HCT116 (cell line): ENCODE measurements at regions not wholly inside any gene's neighbourhood (a gene's known extent, or its start where the extent isn't known, plus 50 kb on each side); places are given as distances from the start of the nearest gene placed in this dataset.
A peak's percentile ranks its signal among the peaks of the same experiment; 100 is the strongest.

Experiments used
- ATAC-seq: fragments of 200-7000 bp; cut with Tn5 transposase; 2 replicates; pipeline ENCODE4 v1.9.1; 2020; ENCODE audit warnings: mild to moderate bottlenecking, moderate library complexity
- BruUV-seq: library from RNA; stranded (reverse); fragments of 400-500 nt; replicated peaks from 2 replicates; lab custom pipeline; 2021; lab: Mats Ljungman, UMichigan
- CTCF ChIA-PET: fragments of 300-600 bp; sonication (Branson Sonifier 250); formaldehyde crosslinking; loops from one replicate; lab custom pipeline; 2021; ENCODE audit warnings: antibody characterized with exemption; lab: Charles Lee
- POLR2A ChIA-PET: fragments of 300-600, 350-600 bp; sonication (Branson Sonifier 250); formaldehyde crosslinking; loops from one replicate; lab custom pipeline; 2021; ENCODE audit warnings: antibody characterized with exemption; lab: Charles Lee
- RAD21 ChIA-PET, 2 experiments: fragments of 300-600 bp; sonication (Branson Sonifier 250); formaldehyde crosslinking; loops; one replicate each; lab custom pipeline; 2023; ENCODE audit warnings: low total read pairs in 2 of 2; ENCODE audit not compliant: uncharacterized antibody in 2 of 2, unreplicated experiment in 2 of 2, low non-redundant PET in 1 of 2; lab: Charles Lee
- DNase-seq: peaks from one replicate; pipeline ENCODE4 v3.0.0-alpha.2; 2010; ENCODE audit warnings: low read depth, low spot score
- H2AFZ ChIP-seq: fragments of 200-600 bp; shearing (Covaris generic), sonication (generic); 2 replicates; pipeline ENCODE4 v1.6.1; 2017; ENCODE audit warnings: low read depth, mixed run types, mixed read lengths, antibody characterized with exemption, low read length; ENCODE audit not compliant: poor library complexity, severe bottlenecking
- H3K27ac ChIP-seq: 2 replicates; pipeline ENCODE4 v1.5.1; 2012; ENCODE audit warnings: low read depth, low read length
- H3K27me3 ChIP-seq: fragments of 200-600 bp; sonication (generic); 2 replicates; pipeline ENCODE4 v1.6.1; 2016; ENCODE audit warnings: mixed run types, low read length, mixed read lengths; ENCODE audit not compliant: insufficient read depth
- H3K36me3 ChIP-seq, 2 experiments: fragments of 200-500 bp in 1 of 2; fragments of 200-600 bp in 1 of 2; sonication (Bioruptor generic) in 1 of 2; sonication (generic) in 1 of 2; 2 replicates each; pipeline versions ENCODE4 v1.5.1 to v1.6.1; 2014 to 2016; ENCODE audit warnings: low read length in 2 of 2, inconsistent platforms in 1 of 2, mixed read lengths in 1 of 2, mixed run types in 1 of 2; ENCODE audit not compliant: insufficient read depth in 2 of 2, control insufficient read depth in 1 of 2
- H3K4me1 ChIP-seq, 2 experiments: fragments of 200-600 bp in 1 of 2; sonication (generic) in 1 of 2; 2 replicates each; pipeline versions ENCODE4 v1.5.1 to v1.6.1; 2012 to 2017; ENCODE audit warnings: low read length in 2 of 2, inconsistent platforms in 1 of 2, mild to moderate bottlenecking in 1 of 2, mixed read lengths in 1 of 2, mixed run types in 1 of 2, moderate library complexity in 1 of 2; ENCODE audit not compliant: insufficient read depth in 2 of 2, control insufficient read depth in 1 of 2
- H3K4me2 ChIP-seq: fragments of 200-600 bp; sonication (generic); 2 replicates; pipeline ENCODE4 v1.6.1; 2017; ENCODE audit warnings: mixed run types, low read length, mixed read lengths
- H3K4me3 ChIP-seq, 2 experiments: fragments of 200-600 bp in 1 of 2; sonication (generic) in 1 of 2; replicated peaks in 1 of 2; 2 replicates each; pipeline ENCODE4 v1.5.1; 2011 to 2016; ENCODE audit warnings: low read length in 2 of 2, control low read depth in 1 of 2, low read depth in 1 of 2, mild to moderate bottlenecking in 1 of 2, mixed read lengths in 1 of 2, mixed run types in 1 of 2
- H3K79me2 ChIP-seq: fragments of 200-600 bp; sonication (generic); 2 replicates; pipeline ENCODE4 v1.6.1; 2017; ENCODE audit warnings: mild to moderate bottlenecking, mixed run types, low read length, moderate library complexity, mixed read lengths; ENCODE audit not compliant: insufficient read depth
- H3K9ac ChIP-seq: fragments of 200-600 bp; sonication (generic); 2 replicates; pipeline ENCODE4 v1.6.1; 2016; ENCODE audit warnings: low read length, mixed read lengths
- H3K9me2 ChIP-seq: fragments of 200-600 bp; sonication (generic), shearing (Covaris generic); 2 replicates; pipeline ENCODE4 v1.6.1; 2017; ENCODE audit warnings: mixed run types, mild to moderate bottlenecking, moderate library complexity; ENCODE audit not compliant: insufficient read depth
- H3K9me3 ChIP-seq, 2 experiments: fragments of 200-500 bp in 1 of 2; fragments of 200-600 bp in 1 of 2; sonication (Bioruptor generic) in 1 of 2; sonication (generic) in 1 of 2; 2 replicates each; pipeline ENCODE4 v1.6.1; 2014 to 2017; ENCODE audit warnings: low read length in 2 of 2, mixed read lengths in 2 of 2, inconsistent platforms in 1 of 2, low read depth in 1 of 2, mild to moderate bottlenecking in 1 of 2, mixed run types in 1 of 2, moderate library complexity in 1 of 2; ENCODE audit not compliant: control insufficient read depth in 1 of 2, insufficient read depth in 1 of 2
- H4K20me1 ChIP-seq: fragments of 200-600 bp; sonication (generic), shearing (Covaris generic); 2 replicates; pipeline ENCODE4 v1.6.1; 2017; ENCODE audit warnings: mixed run types, mild to moderate bottlenecking, moderate library complexity; ENCODE audit not compliant: insufficient read depth
- CBX3 ChIP-seq: IDR thresholded peaks from 2 replicates; pipeline ENCODE4 v1.6.1; 2012; ENCODE audit warnings: low read depth
- CEBPB ChIP-seq: IDR thresholded peaks from 2 replicates; pipeline ENCODE4 v1.6.1; 2012; ENCODE audit warnings: low read depth
- ELF1 ChIP-seq: IDR thresholded peaks from 2 replicates; pipeline ENCODE4 v1.6.1; 2012; ENCODE audit warnings: low read depth, borderline replicate concordance
- EZH2phosphoT487 ChIP-seq: fragments of 200-600 bp; IDR thresholded peaks from 2 replicates; pipeline ENCODE4 v1.6.1; 2018; ENCODE audit warnings: antibody characterized with exemption, borderline replicate concordance
- FOSL1 ChIP-seq: IDR thresholded peaks from 2 replicates; pipeline ENCODE4 v1.6.1; 2012; ENCODE audit warnings: low read depth
- JUND ChIP-seq: IDR thresholded peaks from 2 replicates; pipeline ENCODE4 v1.6.1; 2012
- POLR2AphosphoS5 ChIP-seq: IDR thresholded peaks from 2 replicates; pipeline ENCODE4 v1.6.1; 2011; ENCODE audit warnings: mild to moderate bottlenecking, low read depth, low read length, moderate library complexity
- RAD21 ChIP-seq: IDR thresholded peaks from 2 replicates; pipeline ENCODE4 v1.6.1; 2012; ENCODE audit warnings: low read depth, mild to moderate bottlenecking
- SIN3A ChIP-seq: IDR thresholded peaks from 2 replicates; pipeline ENCODE4 v1.6.1; 2012; ENCODE audit warnings: low read depth
- SRF ChIP-seq: IDR thresholded peaks from 2 replicates; pipeline ENCODE4 v1.6.1; 2012; ENCODE audit warnings: low read depth
- TCF7L2 ChIP-seq: IDR thresholded peaks from 2 replicates; pipeline ENCODE4 v1.7.0; 2011; ENCODE audit warnings: borderline replicate concordance, inconsistent platforms; ENCODE audit not compliant: insufficient read depth, insufficient read length; ENCODE audit errors: extremely low read depth
- YY1 ChIP-seq: IDR thresholded peaks from 2 replicates; pipeline ENCODE4 v1.6.1; 2011; ENCODE audit warnings: low read length, low read depth, moderate library complexity, mild to moderate bottlenecking; ENCODE audit not compliant: insufficient replicate concordance; ENCODE audit errors: extremely low read depth
- intact Hi-C: fragments of 100-400 bp; cut with micrococcal nuclease; formaldehyde crosslinking; loops from 2 replicates; pipeline ENCODE4 v1.10.0; 2022
- TF ChIP-seq, protein P1 (sequence below): IDR thresholded peaks from 2 replicates; pipeline ENCODE4 v1.6.1; 2012; ENCODE audit warnings: low read depth

DNA sequence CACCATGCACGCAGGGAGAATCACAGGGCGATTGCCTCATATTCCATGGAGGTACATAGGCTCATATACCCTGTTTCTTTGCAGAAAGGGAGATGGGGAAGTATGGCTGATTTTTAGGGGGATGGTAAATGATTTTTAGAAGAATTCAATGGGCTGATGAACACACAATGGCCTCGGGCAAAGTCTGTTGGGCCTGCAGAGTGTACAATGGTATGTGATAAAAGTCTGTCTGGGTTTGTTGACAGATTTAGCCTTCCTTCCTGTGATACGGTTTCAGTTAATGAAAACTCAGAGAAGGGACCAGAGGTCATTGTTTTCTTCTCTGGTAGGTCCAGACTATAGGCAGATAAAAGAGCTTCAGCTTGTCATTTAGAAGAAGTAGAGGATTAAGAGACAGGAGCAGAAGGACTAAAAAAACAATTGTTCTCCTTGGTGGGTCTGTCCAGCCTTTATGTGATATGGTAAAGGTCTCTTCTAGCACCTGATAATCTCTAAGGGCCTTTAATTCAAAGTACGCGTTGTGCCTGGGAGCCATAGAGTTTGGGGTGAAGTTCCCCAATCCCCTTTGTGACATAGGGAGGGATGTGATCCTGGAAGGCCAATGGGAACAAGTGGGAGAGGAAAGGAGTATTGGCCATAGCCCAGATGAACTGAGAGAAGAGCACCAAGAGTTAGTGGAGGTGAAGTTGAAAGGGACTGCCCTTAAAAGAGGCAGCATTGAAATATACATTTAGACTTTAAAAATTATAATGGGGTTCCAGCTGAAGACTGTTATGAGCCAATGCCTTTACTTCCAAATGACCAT, 107.5 kb upstream of the SERPINE2 start:
- POLR2A ChIA-PET, result interaction anchor here (0.9 to 1.9 kb wide), 8 partner anchors 12 to 151 kb away, joined by 3 to 10 read pairs (median 4); partner anchors contain the start of gene SERPINE2
- DNase-seq, result no peak
- Histone ChIP-seq H3K27ac (peak overlapping the region; percentile 42), H3K9me2 (no peaks in the 10 kb centered on the region; the same call in 1 of the 2 replicates), H3K4me2 (peak overlapping the region; percentile 67), H4K20me1 (no peaks in the 10 kb centered on the region), H3K27me3 (no peaks in the 10 kb centered on the region), H2AFZ (peak overlapping the region; percentile 71), H3K4me1 (peaks cover 19 to 58% of the 10 kb centered on the region in 2 experiments), H3K36me3 (no peaks in the 10 kb centered on the region), H3K9ac (no peak overlapping the region), H3K79me2 (no peaks in the 10 kb centered on the region), H3K9me3 (no peaks in the 10 kb centered on the region), H3K4me3 (peak overlapping the region in 1 of 2 experiments; percentile 38; a peak in 1 of 4 replicates)
- intact Hi-C loops, result loop anchor here (5.0 to 10.0 kb wide), 3 partner anchors 59 to 152 kb away; partner anchors contain the start of gene SERPINE2
- RAD21 ChIA-PET, result interaction anchor here in 1 of 2 experiments (0.6 to 1.5 kb wide), 2 partner anchors 60 to 108 kb away, joined by 3 to 4 read pairs; partner anchors contain the start of gene SERPINE2
- CTCF ChIA-PET, result interaction anchor here (1.3 kb wide), 1 partner anchor 60 kb away, joined by 3 read pairs; no protein-coding TSS in a partner anchor
- TF ChIP-seq CBX3 (0 out of 2 replicates have a peak, but pooled peaks have one; percentile 4), EZH2phosphoT487 (no peak)
- peak; percentile 4; the same call in 1 of the 2 replicates for ATAC-seq
- TSS peak; percentile 98 for BruUV-seq

DNA sequence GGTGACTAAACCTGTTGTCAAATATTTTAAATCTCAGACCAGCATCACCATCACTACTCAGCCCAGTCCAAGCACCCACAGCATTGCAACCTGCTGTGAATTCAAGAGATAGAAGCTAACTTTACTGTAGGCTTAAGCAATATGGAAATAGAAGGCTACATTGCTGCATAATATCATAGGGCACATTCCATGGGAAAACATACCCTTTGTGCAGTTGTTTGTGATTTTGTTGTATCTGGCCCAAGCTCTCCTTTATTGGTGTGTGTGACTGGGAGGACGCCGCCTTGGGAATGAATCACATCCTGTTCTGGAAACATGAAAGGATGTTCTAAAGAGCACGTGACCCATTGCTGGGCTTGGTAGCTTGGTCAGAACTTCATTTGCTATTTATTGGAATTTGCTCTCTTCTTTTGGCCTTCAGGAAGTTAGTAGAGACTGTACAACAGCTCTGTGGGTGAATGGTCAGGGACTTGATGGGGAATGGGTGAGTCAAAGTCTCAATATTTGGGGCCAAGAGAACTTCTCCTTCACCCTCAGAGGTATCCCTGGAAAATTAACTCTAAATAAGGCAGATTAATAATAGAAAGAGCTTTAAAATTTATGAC, 106.8 kb upstream of the SERPINE2 start:
- POLR2A ChIA-PET, result interaction anchor here (0.9 to 1.6 kb wide), 5 partner anchors 12 to 151 kb away, joined by 3 to 5 read pairs (median 3); no protein-coding TSS in a partner anchor
- H3K4me3 ChIP-seq, result peak overlapping the region in 1 of 2 experiments; percentile 38; a peak in 2 of 4 replicates
- H3K9me2 ChIP-seq, result no peaks in the 10 kb centered on the region; the same call in 1 of the 2 replicates
- no peak overlapping the region; the same call in 1 of the 2 replicates for H3K9ac ChIP-seq
- H3K27me3 ChIP-seq, result no peaks in the 10 kb centered on the region
- no peaks in the 10 kb centered on the region for H3K79me2 ChIP-seq
- peak; percentile 70 for ATAC-seq
- H2AFZ ChIP-seq, result peak overlapping the region; percentile 55
- no TSS peak for BruUV-seq
- peak overlapping the region; percentile 42 for H3K27ac ChIP-seq
- no peaks in the 10 kb centered on the region for H3K36me3 ChIP-seq
- H3K9me3 ChIP-seq, result no peaks in the 10 kb centered on the region
- no peaks in the 10 kb centered on the region for H4K20me1 ChIP-seq
- CTCF ChIA-PET, result interaction anchor here (1.3 kb wide), 1 partner anchor 59 kb away, joined by 3 read pairs; no protein-coding TSS in a partner anchor
- peak overlapping the region; percentile 67 for H3K4me2 ChIP-seq
- RAD21 ChIA-PET, result interaction anchor here (0.6 to 1.5 kb wide), 3 partner anchors 60 to 138 kb away, joined by 3 to 4 read pairs (median 3); partner anchors contain the start of gene SERPINE2 (in 1 of the 2)
- H3K4me1 ChIP-seq, result peaks cover 19 to 58% of the 10 kb centered on the region in 2 experiments
- peak; percentile 75 for DNase-seq
- intact Hi-C loops, result loop anchor here (5.0 to 10.0 kb wide), 3 partner anchors 59 to 151 kb away; partner anchors contain the start of gene SERPINE2
- TF ChIP-seq SIN3A, result peak; percentile 62; the same call in 1 of the 2 replicates
- TF ChIP-seq YY1, result peak; percentile 20
- TF ChIP-seq, protein P1, sequence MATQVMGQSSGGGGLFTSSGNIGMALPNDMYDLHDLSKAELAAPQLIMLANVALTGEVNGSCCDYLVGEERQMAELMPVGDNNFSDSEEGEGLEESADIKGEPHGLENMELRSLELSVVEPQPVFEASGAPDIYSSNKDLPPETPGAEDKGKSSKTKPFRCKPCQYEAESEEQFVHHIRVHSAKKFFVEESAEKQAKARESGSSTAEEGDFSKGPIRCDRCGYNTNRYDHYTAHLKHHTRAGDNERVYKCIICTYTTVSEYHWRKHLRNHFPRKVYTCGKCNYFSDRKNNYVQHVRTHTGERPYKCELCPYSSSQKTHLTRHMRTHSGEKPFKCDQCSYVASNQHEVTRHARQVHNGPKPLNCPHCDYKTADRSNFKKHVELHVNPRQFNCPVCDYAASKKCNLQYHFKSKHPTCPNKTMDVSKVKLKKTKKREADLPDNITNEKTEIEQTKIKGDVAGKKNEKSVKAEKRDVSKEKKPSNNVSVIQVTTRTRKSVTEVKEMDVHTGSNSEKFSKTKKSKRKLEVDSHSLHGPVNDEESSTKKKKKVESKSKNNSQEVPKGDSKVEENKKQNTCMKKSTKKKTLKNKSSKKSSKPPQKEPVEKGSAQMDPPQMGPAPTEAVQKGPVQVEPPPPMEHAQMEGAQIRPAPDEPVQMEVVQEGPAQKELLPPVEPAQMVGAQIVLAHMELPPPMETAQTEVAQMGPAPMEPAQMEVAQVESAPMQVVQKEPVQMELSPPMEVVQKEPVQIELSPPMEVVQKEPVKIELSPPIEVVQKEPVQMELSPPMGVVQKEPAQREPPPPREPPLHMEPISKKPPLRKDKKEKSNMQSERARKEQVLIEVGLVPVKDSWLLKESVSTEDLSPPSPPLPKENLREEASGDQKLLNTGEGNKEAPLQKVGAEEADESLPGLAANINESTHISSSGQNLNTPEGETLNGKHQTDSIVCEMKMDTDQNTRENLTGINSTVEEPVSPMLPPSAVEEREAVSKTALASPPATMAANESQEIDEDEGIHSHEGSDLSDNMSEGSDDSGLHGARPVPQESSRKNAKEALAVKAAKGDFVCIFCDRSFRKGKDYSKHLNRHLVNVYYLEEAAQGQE, result no peak
- TF ChIP-seq TCF7L2, result peak; percentile 94
- no peak for TF ChIP-seq RAD21
- TF ChIP-seq SRF, result peak; percentile 65; the same call in 1 of the 2 replicates
- TF ChIP-seq EZH2phosphoT487, result no peak
- TF ChIP-seq POLR2AphosphoS5, result no peak
- TF ChIP-seq CEBPB, result peak; percentile 73; the same call in 1 of the 2 replicates
- TF ChIP-seq ELF1, result no peak
- TF ChIP-seq JUND, result peak; percentile 95
- peak; percentile 92 for TF ChIP-seq FOSL1
